GM06990 (cell line): ENCODE measurements at regions not wholly inside any gene's neighbourhood (a gene's known extent, or its start where the extent isn't known, plus 50 kb on each side); places are given as distances from the start of the nearest gene placed in this dataset.

Source experiments
- DNase-seq: peaks from one replicate; pipeline ENCODE4 v3.0.0-alpha.2; 2011; ENCODE audit not compliant: insufficient read length; ENCODE audit errors: extremely low read depth
- H3K27me3 ChIP-seq: replicated peaks from 2 replicates; pipeline ENCODE4 v1.6.0; 2011; ENCODE audit warnings: low read length; ENCODE audit not compliant: control insufficient read depth, insufficient read depth
- H3K36me3 ChIP-seq: 2 replicates; pipeline ENCODE4 v1.5.1; 2011; ENCODE audit warnings: low read length; ENCODE audit not compliant: control insufficient read depth, insufficient read depth
- H3K4me3 ChIP-seq: replicated peaks from 2 replicates; pipeline ENCODE4 v1.5.1; 2011; ENCODE audit warnings: low read depth, mild to moderate bottlenecking, control low read depth, low read length
- TF ChIP-seq, protein P1 (sequence below): IDR thresholded peaks from 2 replicates; pipeline ENCODE4 v1.5.1; 2011; ENCODE audit warnings: low read length, control low read depth, mild to moderate bottlenecking, inconsistent platforms; ENCODE audit not compliant: insufficient read depth, poor library complexity, severe bottlenecking

DNA sequence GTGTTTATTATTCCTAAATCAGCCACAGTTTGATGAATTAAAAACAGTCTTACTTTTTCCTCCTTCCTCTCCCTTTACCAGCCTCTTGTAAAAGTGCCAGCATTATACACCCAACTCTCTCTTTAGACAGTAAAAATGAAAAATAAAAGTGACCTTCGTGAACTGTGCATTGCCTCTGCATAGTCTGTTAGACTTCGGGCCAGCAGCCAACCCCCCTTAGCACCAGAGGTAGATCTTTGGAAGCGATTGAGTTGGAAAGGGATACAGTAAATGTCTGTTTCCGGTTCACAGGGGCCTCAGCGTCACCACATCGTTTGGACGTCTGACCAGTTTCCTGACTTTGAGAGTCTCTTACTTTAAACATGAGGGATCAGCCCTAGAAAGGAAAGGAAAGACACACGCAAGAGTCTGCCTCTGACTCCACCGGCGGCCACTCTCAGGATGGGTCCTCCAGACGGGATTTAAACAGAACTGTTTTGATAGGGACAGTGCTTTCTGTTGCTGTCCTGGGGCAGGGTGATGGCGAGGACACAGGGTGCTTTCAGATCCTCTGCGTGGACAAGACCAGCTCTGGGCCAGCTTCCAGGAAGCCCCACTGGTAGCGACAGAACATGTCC is 206.6 kb upstream of the PREP start:
- H3K4me3 ChIP-seq = no peak overlapping the region

DNA sequence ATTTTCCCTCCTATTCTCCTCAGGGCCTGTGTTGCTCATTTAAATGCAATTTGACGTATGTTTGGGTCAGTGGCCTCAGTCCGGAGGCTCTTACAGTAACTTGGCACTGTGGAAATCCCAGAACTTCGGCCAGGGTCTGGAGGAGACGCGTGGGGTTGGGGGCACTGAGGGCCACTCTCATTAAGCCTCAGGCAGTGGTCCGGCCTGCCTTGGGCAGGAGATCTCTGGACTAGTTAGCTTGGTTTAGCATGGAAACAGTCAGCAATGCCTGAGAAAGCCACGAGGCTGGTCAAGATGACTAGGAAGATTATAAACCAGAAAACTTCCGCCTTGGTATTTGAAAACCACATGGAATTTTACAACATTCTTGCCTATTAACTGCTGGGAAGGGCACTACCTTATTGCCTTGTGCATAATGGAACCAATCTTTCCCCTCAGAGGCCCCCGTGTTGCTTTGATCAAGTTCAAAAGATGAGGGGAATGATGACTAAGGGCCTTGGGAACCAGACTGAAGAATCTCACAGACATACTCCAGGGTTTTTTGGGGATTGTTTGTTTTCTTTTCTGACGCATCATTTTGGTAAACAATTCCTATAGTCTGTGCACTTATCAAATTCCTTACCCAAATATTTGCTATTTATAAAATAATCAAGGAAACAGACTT is 206.0 kb upstream of the PREP start:
- TF ChIP-seq, protein P1, sequence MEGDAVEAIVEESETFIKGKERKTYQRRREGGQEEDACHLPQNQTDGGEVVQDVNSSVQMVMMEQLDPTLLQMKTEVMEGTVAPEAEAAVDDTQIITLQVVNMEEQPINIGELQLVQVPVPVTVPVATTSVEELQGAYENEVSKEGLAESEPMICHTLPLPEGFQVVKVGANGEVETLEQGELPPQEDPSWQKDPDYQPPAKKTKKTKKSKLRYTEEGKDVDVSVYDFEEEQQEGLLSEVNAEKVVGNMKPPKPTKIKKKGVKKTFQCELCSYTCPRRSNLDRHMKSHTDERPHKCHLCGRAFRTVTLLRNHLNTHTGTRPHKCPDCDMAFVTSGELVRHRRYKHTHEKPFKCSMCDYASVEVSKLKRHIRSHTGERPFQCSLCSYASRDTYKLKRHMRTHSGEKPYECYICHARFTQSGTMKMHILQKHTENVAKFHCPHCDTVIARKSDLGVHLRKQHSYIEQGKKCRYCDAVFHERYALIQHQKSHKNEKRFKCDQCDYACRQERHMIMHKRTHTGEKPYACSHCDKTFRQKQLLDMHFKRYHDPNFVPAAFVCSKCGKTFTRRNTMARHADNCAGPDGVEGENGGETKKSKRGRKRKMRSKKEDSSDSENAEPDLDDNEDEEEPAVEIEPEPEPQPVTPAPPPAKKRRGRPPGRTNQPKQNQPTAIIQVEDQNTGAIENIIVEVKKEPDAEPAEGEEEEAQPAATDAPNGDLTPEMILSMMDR = no peak
- H3K36me3 ChIP-seq = no peaks in the 10 kb centered on the region
- H3K27me3 ChIP-seq = no peaks in the 10 kb centered on the region
- H3K4me3 ChIP-seq = no peak overlapping the region
- DNase-seq = no peak

More for the DNA sequence above, 206.6 kb upstream of the PREP start:
- H3K27me3 ChIP-seq = no peaks in the 10 kb centered on the region
- H3K36me3 ChIP-seq = no peaks in the 10 kb centered on the region
- no peak for DNase-seq
- TF ChIP-seq, protein P1 = no peak

DNA sequence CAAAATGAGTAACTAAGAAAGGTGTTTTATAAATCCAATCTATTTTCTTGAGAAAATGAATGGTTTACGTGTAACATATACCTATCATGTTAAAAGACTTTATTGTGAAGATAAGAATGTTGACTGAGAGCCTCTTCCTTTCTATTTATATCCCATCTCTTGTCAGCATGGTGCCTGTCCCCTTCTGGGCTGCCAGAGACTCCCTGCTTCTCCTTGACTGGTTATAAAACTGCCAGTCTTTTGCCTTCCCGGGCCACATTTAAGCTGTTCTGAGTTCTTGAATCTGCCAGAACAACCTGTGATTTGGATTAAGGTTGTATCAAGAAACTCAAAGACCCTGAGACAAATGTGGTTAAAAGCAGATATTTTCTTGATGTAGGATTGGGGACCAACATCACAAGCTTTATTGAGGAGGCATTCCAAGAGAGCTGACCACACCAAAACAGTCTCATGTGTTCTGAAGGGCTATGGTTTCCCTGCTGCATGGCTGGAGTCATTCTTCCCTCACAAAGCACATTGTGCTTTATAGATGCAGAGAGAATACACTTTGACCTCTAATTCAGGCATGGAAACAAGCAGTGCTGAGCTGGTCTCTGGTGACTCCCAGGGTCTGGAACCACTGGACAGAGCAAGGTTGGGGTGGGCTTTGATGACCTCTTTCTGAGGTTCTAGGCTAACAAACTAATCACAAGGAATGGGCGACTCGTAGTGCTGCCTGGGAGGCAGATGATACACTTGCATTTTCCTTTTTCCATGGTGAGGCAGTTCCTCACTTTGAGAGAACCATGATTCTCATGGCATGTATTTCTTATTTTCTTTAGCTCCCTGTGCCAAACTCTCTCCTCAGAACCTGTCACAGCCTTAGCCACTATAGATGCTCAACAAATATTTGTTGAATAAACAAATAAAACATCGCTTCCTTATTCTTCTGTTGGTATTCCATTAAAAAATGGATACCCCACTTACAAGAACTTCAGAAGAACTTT is 205.0 kb upstream of the PREP start:
- Histone ChIP-seq H3K36me3 (no peaks in the 10 kb centered on the region), H3K4me3 (no peak overlapping the region), H3K27me3 (no peaks in the 10 kb centered on the region)
- TF ChIP-seq, protein P1 = no peak
- no peak for DNase-seq

DNA sequence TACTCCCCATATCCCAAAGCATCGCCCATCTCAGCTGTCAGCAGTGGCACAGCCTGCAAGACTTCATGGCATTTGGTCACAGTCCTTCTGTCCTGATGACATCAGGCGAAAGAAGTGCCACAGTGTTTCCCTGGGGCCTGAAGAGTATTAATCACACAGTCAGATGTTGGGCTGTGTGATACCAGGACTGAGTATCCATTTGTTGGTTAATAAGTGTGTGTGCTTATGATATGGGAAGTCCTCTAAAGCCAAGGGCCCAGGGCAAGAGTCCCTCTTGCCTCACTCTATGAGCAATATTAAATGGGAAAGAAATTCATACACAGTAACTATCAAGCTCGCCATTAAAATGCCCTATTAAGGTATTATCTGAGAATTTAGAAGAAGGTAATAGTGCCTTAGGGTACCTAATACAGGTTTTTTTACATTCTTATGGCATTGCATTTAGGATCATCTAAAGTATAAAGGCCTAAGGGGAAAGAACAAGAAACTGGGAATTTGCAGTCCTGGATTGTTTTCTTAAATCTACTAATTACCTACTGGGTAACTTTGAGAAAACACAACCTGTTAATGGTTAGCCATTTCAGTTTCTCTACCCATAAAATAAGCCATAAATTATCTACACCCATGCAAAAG is 204.1 kb upstream of the PREP start:
- TF ChIP-seq, protein P1 = no peak
- Histone ChIP-seq H3K4me3 (no peak overlapping the region), H3K36me3 (no peaks in the 10 kb centered on the region), H3K27me3 (no peaks in the 10 kb centered on the region)
- no peak for DNase-seq

DNA sequence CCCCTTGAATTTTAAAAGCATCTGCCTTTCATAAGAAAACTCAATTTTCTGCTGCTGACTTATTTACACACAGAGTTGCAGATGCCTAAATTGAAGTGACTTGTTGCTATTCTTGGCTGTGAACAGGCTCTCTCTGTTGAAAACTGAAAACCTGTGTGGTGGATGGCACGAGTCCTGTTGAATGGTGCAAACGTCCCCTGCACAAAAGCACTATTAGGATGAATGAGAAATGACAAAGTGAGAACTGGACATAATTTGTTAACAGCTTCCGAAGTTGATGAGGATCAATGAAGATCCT is 201.7 kb upstream of the PREP start:
- Histone ChIP-seq H3K36me3 (no peaks in the 10 kb centered on the region), H3K27me3 (no peaks in the 10 kb centered on the region), H3K4me3 (no peak overlapping the region)
- DNase-seq = no peak
- TF ChIP-seq, protein P1 = no peak
